Glomerular visceral epithelial cell (primary cell): ENCODE measurements at regions not wholly inside any gene's neighbourhood (a gene's known extent, or its start where the extent isn't known, plus 50 kb on each side); places are given as distances from the start of the nearest gene placed in this dataset.
"Not testable (repeated sequence)": the region's sequence is repeated elsewhere in the genome, so short reads cannot be mapped to it uniquely, and the experiment has no call there.

ENCODE experiments used
- DNase-seq: peaks from one replicate; pipeline ENCODE4 v3.0.0-alpha.2; 2016; ENCODE audit errors: extremely low spot score

- DNase-seq, result no peak
These were observed 1609.2 kb downstream of the STIM2 start for GRCh38 chr4:28469886-28470285.

- no peak for DNase-seq
These were observed 1614.7 kb downstream of the STIM2 start for GRCh38 chr4:28475381-28475780.

- DNase-seq, result no peak
These were observed 1619.0 kb downstream of the STIM2 start for GRCh38 chr4:28479666-28480065.

GRCh38 chr4:28481565-28481964 is 1620.9 kb downstream of the STIM2 start:
- DNase-seq, result no peak

GRCh38 chr4:28482580-28483270 is 1622.1 kb downstream of the STIM2 start:
- no peak for DNase-seq

GRCh38 chr4:28488021-28488420 is 1627.4 kb downstream of the STIM2 start:
- no peak for DNase-seq

- peak; percentile 16 for DNase-seq
These were observed 1630.0 kb downstream of the STIM2 start for GRCh38 chr4:28490669-28491068.

GRCh38 chr4:28505064-28505463 is 1644.4 kb downstream of the STIM2 start:
- DNase-seq, result no peak

- DNase-seq, result no peak
These were observed 1648.0 kb downstream of the STIM2 start for GRCh38 chr4:28508636-28509035.

GRCh38 chr4:28514766-28515165 is 1654.1 kb downstream of the STIM2 start:
- not testable (repeated sequence) for DNase-seq

GRCh38 chr4:28518561-28519165 is 1658.0 kb downstream of the STIM2 start:
- DNase-seq, result peak; percentile 7

- no peak for DNase-seq
These were observed 1663.1 kb downstream of the STIM2 start for GRCh38 chr4:28523681-28524190.

GRCh38 chr4:28536124-28536523 is 1675.5 kb downstream of the STIM2 start:
- no peak for DNase-seq

- DNase-seq, result no peak
These were observed 1685.3 kb downstream of the STIM2 start for GRCh38 chr4:28545986-28546385.

GRCh38 chr4:28548136-28548535 is 1687.5 kb downstream of the STIM2 start:
- DNase-seq, result no peak

GRCh38 chr4:28548594-28548993 is 1688.0 kb downstream of the STIM2 start:
- DNase-seq, result no peak

- no peak for DNase-seq
These were observed 1695.2 kb downstream of the STIM2 start for GRCh38 chr4:28555866-28556265.

- no peak for DNase-seq
These were observed 1697.1 kb downstream of the STIM2 start for GRCh38 chr4:28557755-28558154.

- DNase-seq, result no peak
These were observed 1698.3 kb downstream of the STIM2 start for GRCh38 chr4:28558895-28559294.

GRCh38 chr4:28562913-28563312 is 1702.3 kb downstream of the STIM2 start:
- no peak for DNase-seq

GRCh38 chr4:28565396-28565795 is 1704.8 kb downstream of the STIM2 start:
- DNase-seq, result no peak

GRCh38 chr4:28600958-28601357 is 1740.3 kb downstream of the STIM2 start:
- no peak for DNase-seq

- DNase-seq, result no peak
These were observed 1761.0 kb downstream of the STIM2 start for GRCh38 chr4:28621591-28621990.
